NCI-H1694 (cell line): ENCODE measurements at regions not wholly inside any gene's neighbourhood (a gene's known extent, or its start where the extent isn't known, plus 50 kb on each side); places are given as distances from the start of the nearest gene placed in this dataset.
"Not testable (repeated sequence)": the region's sequence is repeated elsewhere in the genome, so short reads cannot be mapped to it uniquely, and the experiment has no call there.

Source experiments
- DNase-seq: peaks from one replicate; lab custom pipeline; 2025; lab: John Stamatoyannopoulos, UW

- DNase-seq, result no peak
Observed at GRCh38 chr13:50130123-50130946, 115.1 kb downstream of the KCNRG start.

- no peak for DNase-seq
Observed at GRCh38 chr13:50131920-50132903, 117.0 kb downstream of the KCNRG start.

- DNase-seq, result no peak
Observed at GRCh38 chr13:50132904-50133357, 117.7 kb downstream of the KCNRG start.

GRCh38 chr13:50133358-50133953 is 118.2 kb downstream of the KCNRG start:
- DNase-seq, result no peak

- DNase-seq, result no peak
Observed at GRCh38 chr13:50136226-50136625, 121.0 kb downstream of the KCNRG start.

- no peak for DNase-seq
Observed at GRCh38 chr13:50136678-50137077, 121.4 kb downstream of the KCNRG start.

- DNase-seq, result not testable (repeated sequence)
Observed at GRCh38 chr13:50139435-50139934, 124.2 kb downstream of the KCNRG start.

- DNase-seq, result no peak
Observed at GRCh38 chr13:50140153-50140552, 124.9 kb downstream of the KCNRG start.

GRCh38 chr13:50140581-50141374 is 125.5 kb downstream of the KCNRG start:
- no peak for DNase-seq

- no peak for DNase-seq
Observed at GRCh38 chr13:50141375-50141975, 126.2 kb downstream of the KCNRG start.

- DNase-seq, result no peak
Observed at GRCh38 chr13:50144246-50145160, 129.3 kb downstream of the KCNRG start.

- DNase-seq, result no peak
Observed at GRCh38 chr13:50149214-50149613, 134.0 kb downstream of the KCNRG start.

- no peak for DNase-seq
Observed at GRCh38 chr13:50149932-50150331, 134.7 kb downstream of the KCNRG start.

GRCh38 chr13:50152224-50152623 is 137.0 kb downstream of the KCNRG start:
- DNase-seq, result no peak

- DNase-seq, result no peak
Observed at GRCh38 chr13:50152655-50153309, 137.5 kb downstream of the KCNRG start.

GRCh38 chr13:50153401-50153800 is 138.2 kb downstream of the KCNRG start:
- DNase-seq, result no peak

GRCh38 chr13:50153876-50154275 is 138.6 kb downstream of the KCNRG start:
- no peak for DNase-seq

- DNase-seq, result no peak
Observed at GRCh38 chr13:50154697-50155096, 139.5 kb downstream of the KCNRG start.

- DNase-seq, result no peak
Observed at GRCh38 chr13:50156140-50156539, 140.9 kb downstream of the KCNRG start.
